Liver (tissue), 3 donors: ENCODE measurements at regions not wholly inside any gene's neighbourhood (a gene's known extent, or its start where the extent isn't known, plus 50 kb on each side); places are given as distances from the start of the nearest gene placed in this dataset.

Source experiments
- GABPA ChIP-seq, 2 donors: IDR thresholded peaks in 1 of 2; conservative IDR thresholded peaks in 1 of 2; 2 replicates each; pipeline ENCODE4 v1.6.1; 2016; ENCODE audit warnings: antibody characterized with exemption in 2 of 2, mild to moderate bottlenecking in 1 of 2, moderate library complexity in 1 of 2
- TAF1 ChIP-seq: conservative IDR thresholded peaks from 2 replicates; pipeline ENCODE4 v1.6.1; 2016; ENCODE audit warnings: antibody characterized with exemption, mild to moderate bottlenecking
- TF ChIP-seq, protein P1 (sequence below): fragments of 150-350 bp; IDR thresholded peaks from 2 replicates; pipeline ENCODE4 v1.5.1; 2017; ENCODE audit warnings: improper control_type of control experiment, low read depth, low read length; ENCODE audit not compliant: missing input control
- TF ChIP-seq, protein P2 (sequence below): IDR thresholded peaks from 2 replicates; pipeline ENCODE4 v1.6.1; 2016; ENCODE audit warnings: antibody characterized with exemption
- TF ChIP-seq, protein P3 (sequence below): IDR thresholded peaks from 2 replicates; pipeline ENCODE4 v1.6.1; 2016; ENCODE audit warnings: antibody characterized with exemption, mild to moderate bottlenecking
- donor health status: healthy.
- donor health status: healthy.

DNA sequence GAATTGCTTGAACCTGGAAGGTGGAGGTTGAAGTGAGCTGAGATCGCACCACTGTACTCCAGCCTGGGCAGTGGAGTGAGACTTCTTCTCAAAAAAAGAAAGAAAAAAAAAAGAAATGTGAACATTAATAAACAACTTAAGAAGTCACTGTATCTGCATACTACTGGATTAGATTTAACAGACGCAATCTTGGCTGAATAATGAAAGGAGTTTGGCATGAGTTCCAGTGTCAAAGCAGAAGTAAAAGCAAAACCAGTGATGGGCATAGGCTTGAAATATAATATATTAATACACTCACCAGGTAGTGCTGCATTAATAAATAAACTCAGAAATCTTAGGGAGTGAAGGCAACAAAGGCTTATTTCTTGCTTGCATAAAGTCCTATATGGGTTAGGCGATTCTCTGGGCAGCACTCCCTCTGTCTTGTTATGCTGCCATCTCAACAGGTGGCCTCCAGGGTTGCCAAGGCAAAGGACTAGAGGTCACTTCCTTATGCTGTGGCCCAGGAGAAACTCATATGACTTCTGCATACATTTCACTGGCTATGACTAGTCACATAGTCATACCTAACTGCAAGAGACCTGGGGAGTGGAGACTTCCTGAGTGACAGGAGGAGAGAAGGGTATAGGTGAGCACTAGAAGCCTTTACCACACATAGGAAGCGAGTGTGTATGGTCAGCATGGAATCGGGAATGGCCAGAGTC, 296.2 kb upstream of the SPRED2 start:
- TF ChIP-seq, protein P1, sequence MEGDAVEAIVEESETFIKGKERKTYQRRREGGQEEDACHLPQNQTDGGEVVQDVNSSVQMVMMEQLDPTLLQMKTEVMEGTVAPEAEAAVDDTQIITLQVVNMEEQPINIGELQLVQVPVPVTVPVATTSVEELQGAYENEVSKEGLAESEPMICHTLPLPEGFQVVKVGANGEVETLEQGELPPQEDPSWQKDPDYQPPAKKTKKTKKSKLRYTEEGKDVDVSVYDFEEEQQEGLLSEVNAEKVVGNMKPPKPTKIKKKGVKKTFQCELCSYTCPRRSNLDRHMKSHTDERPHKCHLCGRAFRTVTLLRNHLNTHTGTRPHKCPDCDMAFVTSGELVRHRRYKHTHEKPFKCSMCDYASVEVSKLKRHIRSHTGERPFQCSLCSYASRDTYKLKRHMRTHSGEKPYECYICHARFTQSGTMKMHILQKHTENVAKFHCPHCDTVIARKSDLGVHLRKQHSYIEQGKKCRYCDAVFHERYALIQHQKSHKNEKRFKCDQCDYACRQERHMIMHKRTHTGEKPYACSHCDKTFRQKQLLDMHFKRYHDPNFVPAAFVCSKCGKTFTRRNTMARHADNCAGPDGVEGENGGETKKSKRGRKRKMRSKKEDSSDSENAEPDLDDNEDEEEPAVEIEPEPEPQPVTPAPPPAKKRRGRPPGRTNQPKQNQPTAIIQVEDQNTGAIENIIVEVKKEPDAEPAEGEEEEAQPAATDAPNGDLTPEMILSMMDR = no peak
- no peak for TF ChIP-seq TAF1
- no peak for TF ChIP-seq GABPA (IDR thresholded peaks at IDR 0.05 in 1 of 2, conservative IDR thresholded peaks at IDR 0.05 in 1 of 2)
- TF ChIP-seq, protein P2, sequence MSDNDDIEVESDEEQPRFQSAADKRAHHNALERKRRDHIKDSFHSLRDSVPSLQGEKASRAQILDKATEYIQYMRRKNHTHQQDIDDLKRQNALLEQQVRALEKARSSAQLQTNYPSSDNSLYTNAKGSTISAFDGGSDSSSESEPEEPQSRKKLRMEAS = no peak
- TF ChIP-seq, protein P3, sequence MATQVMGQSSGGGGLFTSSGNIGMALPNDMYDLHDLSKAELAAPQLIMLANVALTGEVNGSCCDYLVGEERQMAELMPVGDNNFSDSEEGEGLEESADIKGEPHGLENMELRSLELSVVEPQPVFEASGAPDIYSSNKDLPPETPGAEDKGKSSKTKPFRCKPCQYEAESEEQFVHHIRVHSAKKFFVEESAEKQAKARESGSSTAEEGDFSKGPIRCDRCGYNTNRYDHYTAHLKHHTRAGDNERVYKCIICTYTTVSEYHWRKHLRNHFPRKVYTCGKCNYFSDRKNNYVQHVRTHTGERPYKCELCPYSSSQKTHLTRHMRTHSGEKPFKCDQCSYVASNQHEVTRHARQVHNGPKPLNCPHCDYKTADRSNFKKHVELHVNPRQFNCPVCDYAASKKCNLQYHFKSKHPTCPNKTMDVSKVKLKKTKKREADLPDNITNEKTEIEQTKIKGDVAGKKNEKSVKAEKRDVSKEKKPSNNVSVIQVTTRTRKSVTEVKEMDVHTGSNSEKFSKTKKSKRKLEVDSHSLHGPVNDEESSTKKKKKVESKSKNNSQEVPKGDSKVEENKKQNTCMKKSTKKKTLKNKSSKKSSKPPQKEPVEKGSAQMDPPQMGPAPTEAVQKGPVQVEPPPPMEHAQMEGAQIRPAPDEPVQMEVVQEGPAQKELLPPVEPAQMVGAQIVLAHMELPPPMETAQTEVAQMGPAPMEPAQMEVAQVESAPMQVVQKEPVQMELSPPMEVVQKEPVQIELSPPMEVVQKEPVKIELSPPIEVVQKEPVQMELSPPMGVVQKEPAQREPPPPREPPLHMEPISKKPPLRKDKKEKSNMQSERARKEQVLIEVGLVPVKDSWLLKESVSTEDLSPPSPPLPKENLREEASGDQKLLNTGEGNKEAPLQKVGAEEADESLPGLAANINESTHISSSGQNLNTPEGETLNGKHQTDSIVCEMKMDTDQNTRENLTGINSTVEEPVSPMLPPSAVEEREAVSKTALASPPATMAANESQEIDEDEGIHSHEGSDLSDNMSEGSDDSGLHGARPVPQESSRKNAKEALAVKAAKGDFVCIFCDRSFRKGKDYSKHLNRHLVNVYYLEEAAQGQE = no peak
